HepG2 (cell line): ENCODE measurements at regions not wholly inside any gene's neighbourhood (a gene's known extent, or its start where the extent isn't known, plus 50 kb on each side); places are given as distances from the start of the nearest gene placed in this dataset.

Source experiments
- POLR2A ChIP-seq, 2 experiments: IDR thresholded peaks; 2 replicates each; pipeline ENCODE4 v1.6.1; 2011; ENCODE audit warnings: low read depth in 2 of 2, low read length in 2 of 2, mild to moderate bottlenecking in 1 of 2, moderate library complexity in 1 of 2; ENCODE audit not compliant: insufficient read depth in 1 of 2
- SETDB1 ChIP-seq: sonication (generic); formaldehyde crosslinking; IDR thresholded peaks from 2 replicates; pipeline ENCODE4 v1.5.1; 2020; ENCODE audit warnings: missing genetic modification reagents, mild to moderate bottlenecking, borderline replicate concordance
- SRF ChIP-seq: IDR thresholded peaks from 2 replicates; pipeline ENCODE4 v1.6.1; 2011; ENCODE audit warnings: mild to moderate bottlenecking, low read depth, low read length, moderate library complexity
- TFE3 ChIP-seq: IDR thresholded peaks from 2 replicates; pipeline ENCODE4 v1.6.1; 2016
- ZBTB39 ChIP-seq: sonication (generic); formaldehyde crosslinking; IDR thresholded peaks from 2 replicates; pipeline ENCODE4 v1.5.0; 2020; ENCODE audit warnings: missing genetic modification reagents
- ZMYM4 ChIP-seq: sonication (generic); formaldehyde crosslinking; IDR thresholded peaks from 2 replicates; pipeline ENCODE4 v1.8.1; 2023; ENCODE audit warnings: mild to moderate bottlenecking, missing genetic modification reagents
- ZNF331 ChIP-seq: sonication (generic); formaldehyde crosslinking; IDR thresholded peaks from 2 replicates; pipeline ENCODE4 v1.4.0; 2020; ENCODE audit warnings: missing genetic modification reagents
- TF ChIP-seq, protein P1 (sequence below): sonication (generic); formaldehyde crosslinking; IDR thresholded peaks from 2 replicates; pipeline ENCODE4 v1.5.0; 2020; ENCODE audit warnings: mild to moderate bottlenecking, missing genetic modification reagents, moderate library complexity
- TF ChIP-seq, protein P2 (sequence below): IDR thresholded peaks from 2 replicates; pipeline ENCODE4 v1.6.1; 2016; ENCODE audit warnings: low read depth, control low read depth

DNA sequence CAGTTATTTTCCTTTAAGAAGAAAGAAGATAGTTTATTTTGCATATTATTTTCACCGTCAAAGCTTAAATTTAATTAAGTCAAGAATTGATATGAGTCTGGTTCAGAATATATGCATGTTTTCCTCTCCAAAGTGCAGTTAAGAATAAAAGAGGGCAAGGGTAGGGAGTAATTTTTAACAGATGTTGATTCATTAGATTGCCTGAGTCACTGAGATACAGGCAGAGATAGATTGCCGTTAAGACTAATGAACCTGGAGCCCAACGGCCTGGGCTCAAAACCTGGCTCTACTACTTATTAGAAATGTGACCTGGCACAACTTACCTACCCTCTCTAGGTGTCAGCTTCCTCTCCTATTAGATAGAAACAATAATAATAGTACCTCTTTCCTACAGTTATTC, 1037.4 kb upstream of the PABPC4L start:
- TF ChIP-seq SRF = no peak
- TF ChIP-seq, protein P1, sequence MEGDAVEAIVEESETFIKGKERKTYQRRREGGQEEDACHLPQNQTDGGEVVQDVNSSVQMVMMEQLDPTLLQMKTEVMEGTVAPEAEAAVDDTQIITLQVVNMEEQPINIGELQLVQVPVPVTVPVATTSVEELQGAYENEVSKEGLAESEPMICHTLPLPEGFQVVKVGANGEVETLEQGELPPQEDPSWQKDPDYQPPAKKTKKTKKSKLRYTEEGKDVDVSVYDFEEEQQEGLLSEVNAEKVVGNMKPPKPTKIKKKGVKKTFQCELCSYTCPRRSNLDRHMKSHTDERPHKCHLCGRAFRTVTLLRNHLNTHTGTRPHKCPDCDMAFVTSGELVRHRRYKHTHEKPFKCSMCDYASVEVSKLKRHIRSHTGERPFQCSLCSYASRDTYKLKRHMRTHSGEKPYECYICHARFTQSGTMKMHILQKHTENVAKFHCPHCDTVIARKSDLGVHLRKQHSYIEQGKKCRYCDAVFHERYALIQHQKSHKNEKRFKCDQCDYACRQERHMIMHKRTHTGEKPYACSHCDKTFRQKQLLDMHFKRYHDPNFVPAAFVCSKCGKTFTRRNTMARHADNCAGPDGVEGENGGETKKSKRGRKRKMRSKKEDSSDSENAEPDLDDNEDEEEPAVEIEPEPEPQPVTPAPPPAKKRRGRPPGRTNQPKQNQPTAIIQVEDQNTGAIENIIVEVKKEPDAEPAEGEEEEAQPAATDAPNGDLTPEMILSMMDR (CRISPR knock-in tag) = no peak
- no peak for TF ChIP-seq TFE3 (CRISPR knock-in tag)
- no peak for TF ChIP-seq SETDB1
- no peak for TF ChIP-seq ZMYM4
- TF ChIP-seq, protein P2, sequence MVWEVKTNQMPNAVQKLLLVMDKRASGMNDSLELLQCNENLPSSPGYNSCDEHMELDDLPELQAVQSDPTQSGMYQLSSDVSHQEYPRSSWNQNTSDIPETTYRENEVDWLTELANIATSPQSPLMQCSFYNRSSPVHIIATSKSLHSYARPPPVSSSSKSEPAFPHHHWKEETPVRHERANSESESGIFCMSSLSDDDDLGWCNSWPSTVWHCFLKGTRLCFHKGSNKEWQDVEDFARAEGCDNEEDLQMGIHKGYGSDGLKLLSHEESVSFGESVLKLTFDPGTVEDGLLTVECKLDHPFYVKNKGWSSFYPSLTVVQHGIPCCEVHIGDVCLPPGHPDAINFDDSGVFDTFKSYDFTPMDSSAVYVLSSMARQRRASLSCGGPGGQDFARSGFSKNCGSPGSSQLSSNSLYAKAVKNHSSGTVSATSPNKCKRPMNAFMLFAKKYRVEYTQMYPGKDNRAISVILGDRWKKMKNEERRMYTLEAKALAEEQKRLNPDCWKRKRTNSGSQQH (CRISPR knock-in tag) = no peak
- no peak for TF ChIP-seq ZNF331 (CRISPR knock-in tag)
- TF ChIP-seq ZBTB39 = no peak
- TF ChIP-seq POLR2A (IDR thresholded peaks at IDR 0.05; ENCODE audit: insufficient read depth in 1 of 2, low read depth in 2 of 2, low read length in 2 of 2) = no peak
